Germinal center (tissue), 1 donor: ENCODE measurements at regions not wholly inside any gene's neighbourhood (a gene's known extent, or its start where the extent isn't known, plus 50 kb on each side); places are given as distances from the start of the nearest gene placed in this dataset.

Source experiments
- DNase-seq: peaks from one replicate; pipeline ENCODE4 v3.0.0; 2012; ENCODE audit warnings: mixed read lengths, low spot score

DNA sequence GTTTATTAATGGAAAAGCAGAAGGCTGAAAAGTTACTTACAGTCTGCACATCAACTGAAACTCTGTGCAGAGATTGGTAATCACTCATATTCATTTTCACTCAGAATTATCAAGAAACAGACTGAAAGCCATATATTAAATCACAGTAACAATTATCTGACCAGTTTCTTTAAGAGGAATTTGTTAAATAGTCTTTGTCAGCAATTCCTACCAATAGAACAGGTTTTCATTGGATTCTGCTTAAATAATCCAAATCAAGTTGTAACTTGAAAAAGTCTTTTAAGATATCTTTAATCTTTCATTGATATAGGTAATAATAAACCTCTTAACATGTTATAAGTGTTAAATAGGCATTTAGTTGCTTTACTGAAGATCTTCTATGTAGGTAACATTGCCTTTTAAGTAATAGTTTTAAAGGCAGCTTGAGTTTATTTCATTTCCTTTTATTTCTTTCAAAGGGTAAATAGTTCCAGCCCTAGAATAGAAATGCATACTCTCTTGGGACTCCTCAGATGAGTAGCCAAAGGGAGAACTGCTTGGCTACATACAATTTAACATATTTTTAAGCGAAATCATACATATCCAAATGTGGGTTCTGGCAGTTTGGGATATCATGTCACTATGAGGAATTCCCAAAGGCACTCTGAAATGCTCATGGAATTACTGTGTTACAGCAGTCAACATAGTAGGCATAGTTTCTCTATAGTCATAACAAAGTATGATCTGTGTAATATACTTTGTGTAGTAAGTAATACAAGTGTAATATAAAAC, 326.0 kb upstream of the SPRY2 start:
- no peak for DNase-seq

- DNase-seq, result no peak
Observed at GRCh38 chr13:80665792-80666333, 324.9 kb upstream of the SPRY2 start.

- no peak for DNase-seq
Observed at GRCh38 chr13:80664950-80665349, 324.0 kb upstream of the SPRY2 start.

- DNase-seq, result no peak
Observed at GRCh38 chr13:80663788-80664187, 322.9 kb upstream of the SPRY2 start.

- no peak for DNase-seq
Observed at GRCh38 chr13:80658705-80659104, 317.8 kb upstream of the SPRY2 start.

DNA sequence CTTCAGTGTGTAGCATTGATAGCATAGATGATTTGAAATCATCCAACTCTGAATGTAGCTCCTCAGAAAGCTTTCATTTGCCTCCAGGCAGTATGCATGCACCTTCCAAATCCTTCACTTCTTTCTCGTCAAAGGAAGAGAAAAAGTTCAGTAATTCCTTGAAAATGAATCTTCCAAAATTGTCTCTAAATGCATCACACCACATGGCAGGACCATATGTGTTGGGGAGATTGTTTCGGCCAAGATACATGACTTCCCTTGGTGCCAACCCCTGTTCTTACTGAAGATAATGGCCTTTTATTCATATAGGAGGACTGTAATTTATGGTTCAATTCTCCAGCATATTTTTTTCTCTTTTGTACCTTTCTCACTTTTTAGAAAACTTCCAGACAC, 315.6 kb upstream of the SPRY2 start:
- DNase-seq, result no peak

DNA sequence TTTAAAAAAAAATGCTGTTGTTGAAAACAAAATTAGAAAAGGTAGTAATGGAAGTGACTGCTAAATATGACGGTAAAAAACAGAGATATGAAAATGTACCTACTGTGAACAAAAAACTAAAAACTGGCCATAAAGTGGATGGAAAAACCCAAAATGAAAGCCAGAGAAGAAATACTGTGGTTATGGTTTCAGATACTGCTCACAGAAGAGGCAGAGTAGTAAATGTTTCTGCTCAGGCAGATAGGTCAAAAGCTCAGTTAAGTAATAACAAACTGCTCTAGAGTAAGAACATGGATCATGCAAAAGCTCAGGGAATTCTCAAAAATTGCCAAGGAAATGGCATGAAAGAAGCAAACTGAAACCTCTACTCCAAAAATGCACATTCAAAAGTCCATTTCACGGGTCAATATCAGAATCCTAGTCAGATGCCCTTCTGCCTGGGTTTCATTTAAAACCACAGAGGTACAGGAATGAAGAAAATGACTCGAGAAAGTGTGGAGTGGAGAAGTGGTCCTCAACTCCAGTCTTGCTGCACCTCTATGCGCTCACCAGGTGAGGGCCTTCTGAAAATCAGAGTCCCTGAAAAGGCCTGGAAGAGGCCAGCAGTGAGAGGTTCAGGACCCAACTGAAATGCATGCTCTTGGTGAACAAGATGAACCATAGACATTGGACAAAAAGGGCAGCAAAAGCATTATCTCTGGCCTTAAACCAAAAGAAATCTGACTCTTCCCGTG, 315.0 kb upstream of the SPRY2 start:
- DNase-seq, result no peak

- no peak for DNase-seq
Observed at GRCh38 chr13:80654638-80655249, 313.8 kb upstream of the SPRY2 start.

DNA sequence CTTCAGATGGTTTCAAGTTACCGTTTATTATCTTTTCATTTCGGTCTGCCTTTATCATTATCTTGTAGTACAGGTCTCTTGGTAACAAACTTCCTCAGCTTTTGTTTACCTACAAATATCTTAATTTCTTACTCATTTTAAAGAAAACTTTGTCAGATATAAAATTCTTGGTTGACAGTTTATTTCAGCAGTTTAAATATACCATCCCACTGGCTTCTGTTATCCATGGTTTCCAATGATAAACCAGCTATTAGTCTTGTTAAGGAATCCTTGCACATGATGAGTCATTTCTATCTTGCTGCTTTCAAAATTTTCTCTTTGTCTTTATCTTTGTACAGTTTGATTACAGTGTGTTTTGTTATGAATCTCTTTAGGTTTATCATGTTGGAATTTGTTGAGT, 308.3 kb upstream of the SPRY2 start:
- no peak for DNase-seq

GRCh38 chr13:80642641-80643040, 301.7 kb upstream of the SPRY2 start:
- no peak for DNase-seq

GRCh38 chr13:80633251-80633650, 292.3 kb upstream of the SPRY2 start:
- DNase-seq, result no peak

DNA sequence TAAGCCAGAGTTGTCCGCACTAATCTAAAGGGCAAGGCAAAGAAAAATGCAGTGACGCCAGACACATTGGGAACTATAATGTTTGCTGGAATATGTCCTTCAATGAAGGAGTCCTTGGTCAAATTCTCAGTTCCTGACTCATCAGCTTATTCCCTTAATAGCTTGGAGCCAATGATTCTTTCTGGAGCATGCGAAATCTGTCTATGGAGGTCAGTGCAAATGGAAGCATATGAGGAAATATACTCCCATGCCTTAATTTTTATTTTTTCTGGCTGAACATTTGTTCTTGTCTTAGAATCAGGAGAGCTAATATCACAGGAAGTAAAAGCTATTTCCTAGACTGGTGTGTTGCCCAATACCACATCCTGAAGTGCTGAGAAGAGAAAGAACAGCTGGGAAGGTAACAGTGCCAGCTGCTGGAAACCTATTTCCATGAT, 289.8 kb upstream of the SPRY2 start:
- DNase-seq, result no peak

DNA sequence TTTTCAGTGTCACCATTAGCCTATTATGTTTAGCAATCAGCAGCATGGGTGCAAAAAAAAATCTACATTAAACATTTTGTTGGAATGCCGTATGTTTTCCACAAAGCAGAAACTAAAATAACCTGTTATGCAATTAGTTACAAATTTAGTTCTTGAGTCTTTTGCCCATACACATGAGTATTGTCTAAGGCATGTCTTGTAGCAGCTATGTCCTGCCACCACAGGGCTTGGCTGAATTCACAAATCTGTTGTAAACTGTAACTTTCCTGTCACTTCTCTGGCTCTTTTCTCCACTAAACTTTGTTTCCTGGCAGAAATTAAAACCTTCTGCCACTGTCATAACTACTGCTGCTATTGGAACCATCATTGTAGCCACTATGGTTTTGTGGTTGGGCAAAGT, 277.9 kb upstream of the SPRY2 start:
- no peak for DNase-seq

DNA sequence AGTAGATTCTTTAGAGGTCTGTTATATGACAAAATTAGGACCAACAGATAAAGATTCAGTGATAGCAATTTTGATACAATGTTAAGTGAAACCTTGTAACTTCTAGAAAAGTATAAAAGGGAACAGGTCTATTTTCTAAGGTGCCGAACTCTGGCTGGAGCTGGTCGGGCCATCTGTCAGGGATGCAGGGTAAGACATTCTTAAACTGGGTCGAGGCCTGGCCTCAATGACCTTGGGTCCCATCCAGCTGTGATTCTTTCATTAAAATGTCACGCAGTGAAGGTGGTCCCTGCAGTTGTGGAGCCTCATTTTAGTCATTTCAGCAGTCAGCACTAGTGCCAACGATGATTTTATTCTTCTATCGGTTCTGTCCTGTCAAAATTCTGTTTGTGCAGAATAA, 271.9 kb upstream of the SPRY2 start:
- DNase-seq, result no peak

GRCh38 chr13:80611310-80611709, 270.4 kb upstream of the SPRY2 start:
- no peak for DNase-seq

GRCh38 chr13:80605716-80606115, 264.8 kb upstream of the SPRY2 start:
- no peak for DNase-seq

- no peak for DNase-seq
Observed at GRCh38 chr13:80605011-80605410, 264.1 kb upstream of the SPRY2 start.

- no peak for DNase-seq
Observed at GRCh38 chr13:80604098-80604497, 263.2 kb upstream of the SPRY2 start.

GRCh38 chr13:80603351-80603750, 262.4 kb upstream of the SPRY2 start:
- DNase-seq, result no peak

DNA sequence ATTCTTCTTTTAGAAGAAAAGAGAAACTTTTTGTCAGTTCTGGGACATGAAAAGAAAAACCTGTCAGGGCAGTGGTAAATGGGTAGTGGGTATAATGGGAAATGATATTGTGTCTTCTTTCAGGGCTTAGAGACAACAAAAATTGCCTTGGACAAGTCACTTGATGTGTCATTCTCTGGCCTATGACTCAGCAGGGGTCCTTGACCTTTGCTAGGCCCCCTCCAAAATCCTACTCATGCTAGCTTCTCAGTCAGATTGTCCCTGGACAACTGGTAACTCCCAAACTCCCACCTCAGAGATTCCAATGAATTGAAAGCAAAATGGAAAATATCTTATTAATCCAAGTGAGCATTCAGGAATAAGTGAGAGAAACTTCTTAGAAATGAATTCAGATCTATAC, 258.8 kb upstream of the SPRY2 start:
- no peak for DNase-seq

GRCh38 chr13:80598189-80598588, 257.3 kb upstream of the SPRY2 start:
- DNase-seq, result no peak

DNA sequence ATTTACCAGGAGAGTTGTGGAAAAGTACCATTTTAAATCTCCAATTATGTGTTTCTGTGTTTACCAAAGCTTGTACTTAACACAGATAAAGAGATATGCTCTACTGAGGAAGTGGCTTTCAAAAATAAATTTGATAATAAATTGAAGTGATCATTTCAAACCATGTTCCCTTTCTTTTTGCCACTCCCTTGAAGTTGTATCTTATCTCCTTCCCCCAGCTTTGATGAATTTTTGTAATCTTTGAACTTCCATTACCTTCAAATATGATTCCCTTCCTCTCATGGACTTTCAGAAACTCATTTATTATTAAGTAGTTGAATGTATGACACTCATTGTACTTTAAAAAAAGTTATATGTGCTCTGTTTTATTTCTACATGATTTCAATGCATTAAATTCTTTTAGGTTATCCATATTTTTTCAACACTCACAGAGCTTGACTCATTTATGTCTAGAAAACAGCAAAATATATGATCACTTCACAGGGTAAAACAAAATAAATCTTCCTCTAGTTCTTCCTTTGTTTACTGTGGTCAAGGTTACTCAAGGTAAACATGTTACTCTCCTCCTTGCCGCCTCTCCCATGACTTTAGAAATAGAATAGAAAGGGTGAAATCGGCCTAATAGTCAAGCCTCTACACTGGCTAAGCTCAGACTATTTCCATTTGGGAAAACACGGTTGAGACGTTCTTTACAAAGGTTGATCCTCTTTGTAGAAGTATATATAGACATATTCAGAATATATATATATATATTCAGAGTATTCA, 251.2 kb upstream of the SPRY2 start:
- no peak for DNase-seq
